NCI-H524 (cell line): ENCODE measurements at regions not wholly inside any gene's neighbourhood (a gene's known extent, or its start where the extent isn't known, plus 50 kb on each side); places are given as distances from the start of the nearest gene placed in this dataset.

Experiments used
- DNase-seq, 2 experiments: peaks; one replicate each; lab custom pipeline; 2025; lab: John Stamatoyannopoulos, UW

DNA sequence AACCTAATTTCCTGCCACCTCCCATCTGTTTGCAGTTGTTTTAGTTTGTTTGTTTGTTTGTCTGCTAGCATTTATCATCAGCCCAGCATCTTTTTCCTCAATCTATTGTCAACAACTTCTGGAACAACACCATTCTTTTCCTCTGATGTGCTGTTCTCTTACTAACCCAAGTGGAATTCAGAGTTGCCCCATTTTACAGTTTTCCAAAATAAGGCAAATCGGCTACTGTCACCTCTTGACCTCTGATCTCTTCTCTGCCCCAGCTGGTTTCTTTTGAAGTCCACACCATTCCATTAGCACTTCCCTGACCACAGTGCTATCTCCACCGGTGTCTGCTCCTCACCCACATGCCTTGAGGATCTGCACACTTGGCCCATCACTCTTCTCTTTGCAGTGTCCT is 102.4 kb downstream of the EFNB2 start:
- DNase-seq: no peak

DNA sequence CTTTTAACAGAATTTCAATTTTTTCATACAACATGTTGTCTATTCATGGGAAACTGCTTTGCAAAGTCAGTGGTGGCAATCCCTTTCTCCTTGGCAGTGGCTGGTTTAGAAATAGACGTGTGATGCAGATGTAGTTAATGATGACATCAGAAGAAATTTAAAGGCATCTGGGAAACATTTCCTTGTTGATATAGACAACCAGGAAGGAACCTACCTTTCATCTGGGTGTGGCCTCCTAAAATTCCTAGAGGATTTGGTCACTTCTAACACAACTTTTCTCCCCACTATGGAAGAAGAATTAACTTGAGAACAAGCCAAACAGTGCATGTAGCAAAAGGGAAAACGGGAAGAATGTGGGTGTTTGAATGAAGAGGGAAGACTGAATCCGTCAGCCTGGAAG is 102.8 kb downstream of the EFNB2 start:
- DNase-seq: no peak

GRCh38 chr13:106426909-106427308 is 108.6 kb downstream of the EFNB2 start:
- DNase-seq: no peak

GRCh38 chr13:106425661-106426060 is 109.8 kb downstream of the EFNB2 start:
- DNase-seq: no peak

- DNase-seq: no peak
Observed at GRCh38 chr13:106424805-106425204, 110.7 kb downstream of the EFNB2 start.

DNA sequence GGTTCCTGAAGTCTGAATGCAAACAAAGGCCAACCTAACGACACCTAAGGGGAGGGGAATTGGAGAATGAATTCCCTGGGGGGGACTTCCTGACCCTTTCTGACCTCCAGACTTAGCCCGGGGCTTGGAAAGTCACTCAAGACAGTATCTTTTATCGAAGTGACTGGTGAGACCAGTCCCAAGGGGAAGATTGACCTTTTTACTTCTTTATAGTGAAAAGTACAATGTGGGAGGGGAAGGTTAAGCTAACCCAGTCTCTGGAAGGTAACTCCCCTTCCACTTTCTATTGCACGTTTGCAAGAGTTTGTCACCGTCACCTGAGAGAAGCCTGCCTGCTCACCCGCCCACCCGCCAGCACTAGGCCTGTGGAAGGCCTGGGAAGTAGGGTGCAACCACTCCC is 111.9 kb downstream of the EFNB2 start:
- DNase-seq: no peak

- no peak for DNase-seq
Observed at GRCh38 chr13:106418556-106418955, 116.9 kb downstream of the EFNB2 start.

GRCh38 chr13:106417467-106418110 is 117.9 kb downstream of the EFNB2 start:
- no peak for DNase-seq

- DNase-seq: no peak
Observed at GRCh38 chr13:106416645-106417044, 118.8 kb downstream of the EFNB2 start.

DNA sequence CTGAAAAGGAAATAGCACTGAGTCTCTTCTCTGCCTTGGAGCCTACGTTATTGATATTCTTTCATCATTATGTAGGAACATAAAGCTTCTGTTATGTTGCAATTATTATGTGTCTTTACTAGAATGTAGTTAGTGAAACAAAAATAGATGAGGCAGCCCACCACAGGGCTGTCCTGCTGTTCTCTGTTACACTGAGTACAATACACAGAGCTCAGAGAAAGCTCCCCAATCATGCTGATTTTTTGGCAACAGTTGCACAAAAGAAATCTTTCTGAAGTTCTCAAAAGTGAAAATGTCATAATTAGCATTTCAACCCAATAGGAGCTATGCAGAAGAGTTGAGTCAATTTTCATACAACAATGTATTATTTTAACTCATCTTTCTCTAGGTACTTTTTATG is 119.5 kb downstream of the EFNB2 start:
- DNase-seq: no peak

GRCh38 chr13:106415442-106415841 is 120.0 kb downstream of the EFNB2 start:
- no peak for DNase-seq

- DNase-seq: no peak
Observed at GRCh38 chr13:106407338-106407737, 128.1 kb downstream of the EFNB2 start.

DNA sequence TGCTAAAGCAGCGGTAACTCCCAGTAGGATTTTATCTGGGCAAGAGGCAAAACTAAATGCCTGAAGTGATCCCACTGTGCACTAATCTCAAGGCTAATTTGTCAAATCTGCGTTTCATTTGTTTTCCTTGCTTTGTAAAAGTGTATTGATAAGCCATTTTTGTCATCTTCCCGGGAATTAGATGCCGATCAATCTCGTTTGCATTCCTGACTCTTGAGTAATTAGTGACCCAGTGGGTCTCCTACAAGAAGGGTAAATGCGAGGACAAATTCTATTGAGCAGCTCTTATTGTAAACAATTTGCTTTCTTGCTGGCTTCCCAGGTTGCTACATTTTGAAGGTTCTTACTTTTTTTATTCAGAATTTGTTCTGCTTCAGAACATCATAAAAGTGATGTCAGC is 129.7 kb downstream of the EFNB2 start:
- no peak for DNase-seq

DNA sequence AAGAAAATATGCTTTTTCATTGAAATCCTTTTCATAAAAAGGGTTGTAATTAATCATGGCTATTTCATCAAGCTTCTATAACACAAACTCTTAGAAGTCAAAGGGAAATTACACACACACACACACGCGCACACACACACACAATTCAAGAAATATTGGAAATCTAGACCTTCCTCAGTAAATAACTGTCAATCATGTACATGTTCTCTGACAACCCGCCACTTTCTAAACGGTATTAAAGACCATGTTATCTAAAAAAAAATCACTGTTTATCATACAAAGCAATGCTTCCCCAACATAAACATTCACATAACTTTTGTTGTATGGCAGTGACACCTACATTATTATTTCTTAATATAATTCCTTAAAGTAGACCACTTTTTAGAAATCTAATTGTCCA is 132.2 kb downstream of the EFNB2 start:
- no peak for DNase-seq

- DNase-seq: no peak
Observed at GRCh38 chr13:106402866-106403265, 132.6 kb downstream of the EFNB2 start.

GRCh38 chr13:106401081-106401480 is 134.4 kb downstream of the EFNB2 start:
- no peak for DNase-seq

DNA sequence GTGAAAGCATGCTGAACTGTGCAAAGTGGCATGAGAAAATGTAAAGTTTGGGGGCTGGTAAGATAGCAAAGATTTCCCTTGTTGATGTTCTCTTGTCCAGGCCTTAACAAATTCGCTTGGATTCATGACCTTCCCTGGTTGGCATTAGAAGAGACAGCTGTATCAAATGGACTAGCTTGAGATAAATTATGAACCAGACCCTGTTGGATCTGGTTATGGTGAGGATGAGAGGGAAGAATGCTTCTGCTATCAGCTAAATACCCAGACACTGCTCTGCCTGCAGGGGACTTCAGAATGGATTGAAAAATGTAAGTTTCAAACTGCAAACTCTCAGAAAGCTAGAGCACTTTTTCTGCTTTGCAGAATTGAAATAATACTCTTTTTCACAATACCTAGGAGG is 135.2 kb downstream of the EFNB2 start:
- DNase-seq: no peak

- no peak for DNase-seq
Observed at GRCh38 chr13:106398289-106398688, 137.2 kb downstream of the EFNB2 start.

- DNase-seq: no peak
Observed at GRCh38 chr13:106393776-106394175, 141.7 kb downstream of the EFNB2 start.

- DNase-seq: no peak
Observed at GRCh38 chr13:106391681-106392080, 143.8 kb downstream of the EFNB2 start.

DNA sequence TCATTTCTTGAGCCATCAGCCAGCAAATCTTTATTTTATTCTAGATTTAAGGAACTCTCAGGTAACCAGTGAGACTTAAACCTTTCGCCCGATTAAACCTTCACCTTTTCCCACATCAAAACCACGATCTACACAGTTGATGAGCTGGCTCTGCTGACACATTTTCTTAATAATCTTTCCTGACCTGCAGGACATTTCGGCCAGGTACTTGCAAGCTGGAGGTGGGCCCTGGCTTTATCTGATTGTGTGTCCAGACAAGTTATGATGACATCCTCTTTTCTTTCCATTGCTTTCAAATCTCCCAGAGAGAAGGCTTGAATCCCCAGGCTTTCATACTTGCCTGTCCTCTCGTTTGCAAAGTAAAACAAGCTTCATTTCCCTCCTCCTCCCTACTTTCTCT is 144.2 kb downstream of the EFNB2 start:
- no peak for DNase-seq

DNA sequence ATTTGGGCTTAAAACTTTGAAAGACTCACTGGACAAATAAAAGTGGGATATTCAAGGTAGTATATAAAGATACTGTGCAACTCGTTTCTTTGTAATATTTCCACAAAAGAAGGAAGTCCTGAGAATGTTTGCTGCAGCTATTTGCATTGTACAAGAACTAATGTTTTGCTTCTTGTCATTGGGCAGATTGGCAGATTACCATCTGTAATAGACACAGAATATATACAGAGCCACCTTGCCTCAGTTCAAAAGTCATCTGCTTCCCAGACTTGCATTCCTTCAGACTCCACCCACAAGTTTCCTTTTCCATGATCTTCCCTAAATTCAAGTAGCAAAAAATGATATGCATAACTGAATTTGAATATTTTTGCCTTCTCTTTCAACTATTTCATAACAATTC is 145.1 kb downstream of the EFNB2 start:
- DNase-seq: no peak

DNA sequence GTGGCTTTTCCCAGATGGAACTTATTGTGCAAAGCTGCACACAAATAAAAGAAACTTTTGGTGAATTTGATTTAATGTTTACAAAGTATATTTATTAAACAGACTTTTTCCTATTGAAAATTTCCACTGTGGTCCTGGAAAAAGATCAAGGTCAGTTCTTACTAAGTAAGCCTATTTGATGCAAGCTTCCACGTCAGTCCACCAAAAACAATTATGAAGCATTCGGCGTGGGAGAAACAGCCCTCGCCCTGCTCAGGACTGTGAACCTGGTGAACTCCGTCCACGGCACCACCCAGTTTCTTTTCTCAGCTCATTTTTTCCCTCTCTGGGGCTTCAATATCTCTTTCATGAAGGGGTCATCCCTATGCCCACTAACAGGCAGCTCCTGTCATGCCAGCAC is 149.8 kb downstream of the EFNB2 start:
- DNase-seq: no peak

- no peak for DNase-seq
Observed at GRCh38 chr13:106384516-106384915, 150.9 kb downstream of the EFNB2 start.

GRCh38 chr13:106383791-106384190 is 151.7 kb downstream of the EFNB2 start:
- DNase-seq: peak in 1 of 2 experiments; percentile 14
